Keratinocyte (primary cell): ENCODE measurements at regions not wholly inside any gene's neighbourhood (a gene's known extent, or its start where the extent isn't known, plus 50 kb on each side); places are given as distances from the start of the nearest gene placed in this dataset.
A peak's percentile ranks its signal among the peaks of the same experiment; 100 is the strongest.

Experiments used
- DNase-seq: peaks from one replicate; pipeline ENCODE4 v3.0.0-alpha.2; 2011; ENCODE audit warnings: low read depth, missing footprints, low spot score
- FAIRE-seq: peaks from 2 replicates; lab custom pipeline; 2011; peaks lifted over from hg19 to GRCh38; lab: Jason Lieb, UNC
- H2AFZ ChIP-seq: 2 replicates; pipeline ENCODE4 v1.6.0; 2012; ENCODE audit warnings: low read length, control low read depth, inconsistent platforms; ENCODE audit not compliant: control insufficient read depth
- H3K27ac ChIP-seq: 2 replicates; pipeline ENCODE4 v1.5.1; 2011; ENCODE audit warnings: low read length; ENCODE audit not compliant: control insufficient read depth, insufficient read depth
- H3K27me3 ChIP-seq: 3 replicates; pipeline ENCODE4 v1.6.0; 2011; ENCODE audit warnings: low read length; ENCODE audit not compliant: control insufficient read depth, insufficient read depth; ENCODE audit errors: extremely low read depth
- H3K36me3 ChIP-seq, 2 experiments: 2 replicates in 1 of 2; 3 replicates in 1 of 2; pipeline ENCODE4 v1.5.1; 2011; ENCODE audit warnings: low read length in 2 of 2, mild to moderate bottlenecking in 1 of 2; ENCODE audit not compliant: control insufficient read depth in 2 of 2, insufficient read depth in 2 of 2; ENCODE audit errors: extremely low read depth in 1 of 2
- H3K4me1 ChIP-seq: 3 replicates; pipeline ENCODE4 v1.5.1; 2011; ENCODE audit warnings: low read length; ENCODE audit not compliant: control insufficient read depth, insufficient read depth; ENCODE audit errors: extremely low read depth
- H3K4me2 ChIP-seq: 3 replicates; pipeline ENCODE4 v1.6.0; 2011; ENCODE audit warnings: low read depth, low read length; ENCODE audit not compliant: control insufficient read depth, insufficient read depth; ENCODE audit errors: extremely low read depth
- H3K4me3 ChIP-seq, 3 experiments: fragments of 200-600 bp in 1 of 3; sonication (generic) in 1 of 3; 2 replicates in 2 of 3; 3 replicates in 1 of 3; pipeline ENCODE4 v1.5.1; 2011 to 2016; ENCODE audit warnings: low read length in 3 of 3, mild to moderate bottlenecking in 3 of 3, control low read depth in 2 of 3, inconsistent platforms in 1 of 3, low read depth in 1 of 3, mixed read lengths in 1 of 3, mixed run types in 1 of 3, moderate library complexity in 1 of 3; ENCODE audit not compliant: control insufficient read depth in 2 of 3, insufficient read depth in 2 of 3; ENCODE audit errors: extremely low read depth in 1 of 3
- H3K79me2 ChIP-seq: 2 replicates; pipeline ENCODE4 v1.6.0; 2012; ENCODE audit warnings: low read length; ENCODE audit not compliant: control insufficient read depth, insufficient read depth
- H3K9ac ChIP-seq: 3 replicates; pipeline ENCODE4 v1.6.0; 2011; ENCODE audit warnings: low read length; ENCODE audit not compliant: control insufficient read depth, insufficient read depth; ENCODE audit errors: extremely low read depth
- H3K9me1 ChIP-seq: 3 replicates; pipeline ENCODE4 v1.6.0; 2011; ENCODE audit warnings: low read length; ENCODE audit not compliant: control insufficient read depth, insufficient read depth; ENCODE audit errors: extremely low read depth
- H3K9me3 ChIP-seq: 2 replicates; pipeline ENCODE4 v1.5.1; 2012; ENCODE audit warnings: low read depth, low read length; ENCODE audit not compliant: control insufficient read depth
- H4K20me1 ChIP-seq: 3 replicates; pipeline ENCODE4 v1.6.0; 2011; ENCODE audit warnings: low read length; ENCODE audit not compliant: control insufficient read depth, insufficient read depth; ENCODE audit errors: extremely low read depth
- CTCF ChIP-seq, 3 experiments: IDR thresholded peaks in 1 of 3; conservative IDR thresholded peaks in 1 of 3; optimal IDR thresholded peaks in 1 of 3; 2 replicates in 2 of 3; 3 replicates in 1 of 3; pipeline versions ENCODE3 to v1.5.1; 2011; ENCODE audit warnings: low read length in 3 of 3, mild to moderate bottlenecking in 3 of 3, moderate library complexity in 2 of 3, control low read depth in 1 of 3, inconsistent platforms in 1 of 3; ENCODE audit not compliant: insufficient read depth in 2 of 3; ENCODE audit errors: extremely low read depth in 1 of 3
- EZH2 ChIP-seq: IDR thresholded peaks from one replicate; pipeline ENCODE4 v1.6.1; 2012; ENCODE audit warnings: inconsistent platforms, mild to moderate bottlenecking, low read length, moderate library complexity
- dilution Hi-C: fragments of 300-500 bp; cut with MboI; formaldehyde crosslinking; loops from one replicate; pipeline ENCODE4 v1.7.0; 2020; ENCODE audit warnings: low sequenced_read_pairs; ENCODE audit not compliant: extremely low pct_ligation_motif_present

GRCh38 chr2:152863826-152864225 is 145.4 kb downstream of the ARL6IP6 start:
- Histone ChIP-seq H3K4me3 (no peak overlapping the region), H3K9me1 (no peaks in the 10 kb centered on the region), H3K4me1 (no peaks in the 10 kb centered on the region), H3K27ac (no peak overlapping the region), H3K4me2 (no peak overlapping the region), H3K9me3 (no peaks in the 10 kb centered on the region), H4K20me1 (no peaks in the 10 kb centered on the region), H3K9ac (no peak overlapping the region), H3K79me2 (no peaks in the 10 kb centered on the region), H3K36me3 (no peaks in the 10 kb centered on the region), H3K27me3 (no peaks in the 10 kb centered on the region), H2AFZ (no peak overlapping the region)
- DNase-seq: no peak
- no peak for TF ChIP-seq EZH2
- TF ChIP-seq CTCF (optimal IDR thresholded peaks at IDR 0.05 in 1 of 3, IDR thresholded peaks at IDR 0.05 in 1 of 3, conservative IDR thresholded peaks at IDR 0.05 in 1 of 3; ENCODE audit: extremely low read depth in 1 of 3, insufficient read depth in 2 of 3, low read length in 3 of 3): no peak
- FAIRE-seq: no peak
- dilution Hi-C loops: no loop called here

GRCh38 chr2:152861349-152861942 is 143.0 kb downstream of the ARL6IP6 start:
- dilution Hi-C loops: no loop called here
- H3K36me3 ChIP-seq: no peaks in the 10 kb centered on the region
- no peak overlapping the region for H3K4me3 ChIP-seq
- no peaks in the 10 kb centered on the region for H4K20me1 ChIP-seq
- H3K27me3 ChIP-seq: no peaks in the 10 kb centered on the region
- peak; percentile 43 for FAIRE-seq
- no peak overlapping the region for H2AFZ ChIP-seq
- H3K9me3 ChIP-seq: no peaks in the 10 kb centered on the region
- DNase-seq: no peak
- H3K9me1 ChIP-seq: no peaks in the 10 kb centered on the region
- H3K4me1 ChIP-seq: no peaks in the 10 kb centered on the region
- TF ChIP-seq EZH2 (no peak), CTCF (optimal IDR thresholded peaks at IDR 0.05 in 1 of 3, IDR thresholded peaks at IDR 0.05 in 1 of 3, conservative IDR thresholded peaks at IDR 0.05 in 1 of 3; ENCODE audit: extremely low read depth in 1 of 3, insufficient read depth in 2 of 3, low read length in 3 of 3) (peak; percentile 67 to 72 (median 68))
- no peak overlapping the region for H3K27ac ChIP-seq
- H3K4me2 ChIP-seq: no peak overlapping the region
- H3K79me2 ChIP-seq: no peaks in the 10 kb centered on the region
- no peak overlapping the region for H3K9ac ChIP-seq
